ENCODE measurements at regions not wholly inside any gene's neighbourhood (a gene's known extent, or its start where the extent isn't known, plus 50 kb on each side); places are given as distances from the start of the nearest gene placed in this dataset.
"Not testable (repeated sequence)": the region's sequence is repeated elsewhere in the genome, so short reads cannot be mapped to it uniquely, and the experiment has no call there.

DNA sequence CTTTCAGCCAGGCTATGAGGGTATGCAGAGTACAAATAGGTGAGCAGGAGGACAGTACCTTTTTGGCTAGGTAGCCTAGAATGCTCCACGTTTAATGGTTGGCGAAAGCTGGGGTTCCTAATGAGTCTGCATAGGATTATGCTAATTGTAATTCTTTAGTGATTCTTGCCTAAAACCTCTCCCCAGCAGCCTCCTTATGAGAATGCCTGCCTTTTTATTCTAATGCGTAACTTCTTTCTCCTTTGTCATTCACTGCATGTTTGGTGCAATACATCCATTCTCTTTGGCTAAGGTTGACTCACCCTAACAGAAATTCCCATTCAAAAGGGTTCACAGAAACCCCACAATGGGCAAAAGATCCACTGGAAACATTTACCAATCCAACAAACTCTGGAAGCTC, 752.2 kb downstream of the FSCB start:
- no peaks in the 10 kb centered on the region for H3K27me3 ChIP-seq
- no peaks in the 10 kb centered on the region for H3K9me3 ChIP-seq
- no peak overlapping the region for H3K4me3 ChIP-seq
- no peak overlapping the region for H3K27ac ChIP-seq
- TF ChIP-seq, protein P1, sequence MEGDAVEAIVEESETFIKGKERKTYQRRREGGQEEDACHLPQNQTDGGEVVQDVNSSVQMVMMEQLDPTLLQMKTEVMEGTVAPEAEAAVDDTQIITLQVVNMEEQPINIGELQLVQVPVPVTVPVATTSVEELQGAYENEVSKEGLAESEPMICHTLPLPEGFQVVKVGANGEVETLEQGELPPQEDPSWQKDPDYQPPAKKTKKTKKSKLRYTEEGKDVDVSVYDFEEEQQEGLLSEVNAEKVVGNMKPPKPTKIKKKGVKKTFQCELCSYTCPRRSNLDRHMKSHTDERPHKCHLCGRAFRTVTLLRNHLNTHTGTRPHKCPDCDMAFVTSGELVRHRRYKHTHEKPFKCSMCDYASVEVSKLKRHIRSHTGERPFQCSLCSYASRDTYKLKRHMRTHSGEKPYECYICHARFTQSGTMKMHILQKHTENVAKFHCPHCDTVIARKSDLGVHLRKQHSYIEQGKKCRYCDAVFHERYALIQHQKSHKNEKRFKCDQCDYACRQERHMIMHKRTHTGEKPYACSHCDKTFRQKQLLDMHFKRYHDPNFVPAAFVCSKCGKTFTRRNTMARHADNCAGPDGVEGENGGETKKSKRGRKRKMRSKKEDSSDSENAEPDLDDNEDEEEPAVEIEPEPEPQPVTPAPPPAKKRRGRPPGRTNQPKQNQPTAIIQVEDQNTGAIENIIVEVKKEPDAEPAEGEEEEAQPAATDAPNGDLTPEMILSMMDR (IDR thresholded peaks at IDR 0.05), result no peak
- no peak for ATAC-seq
- intact Hi-C loops (cut with DNase I), result no loop called here
- DNase-seq, result no peak
- H3K36me3 ChIP-seq, result no peaks in the 10 kb centered on the region
- H3K4me1 ChIP-seq, result no peaks in the 10 kb centered on the region

DNA sequence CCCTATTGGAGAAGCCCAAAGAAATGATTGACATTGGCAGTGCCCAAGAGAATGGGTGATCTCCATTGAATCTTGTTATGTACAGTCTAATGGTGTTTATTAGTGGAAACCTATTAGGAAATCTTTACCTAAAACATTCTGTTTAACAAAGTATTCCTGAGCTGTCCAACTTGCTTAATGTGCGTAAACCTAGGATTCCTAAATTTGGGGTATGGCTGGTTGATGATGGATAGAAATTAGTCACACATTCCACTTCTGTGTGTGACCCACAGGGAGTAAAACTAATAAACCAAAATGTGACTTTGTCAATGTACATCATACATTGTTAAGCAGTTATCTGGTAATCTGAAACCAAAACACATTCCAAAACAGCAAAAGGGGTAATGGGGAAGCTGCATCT, 761.3 kb downstream of the FSCB start:
- Histone ChIP-seq H3K4me3 (no peak overlapping the region), H3K27me3 (no peaks in the 10 kb centered on the region), H3K4me1 (no peaks in the 10 kb centered on the region), H3K27ac (no peak overlapping the region), H3K36me3 (no peaks in the 10 kb centered on the region), H3K9me3 (no peaks in the 10 kb centered on the region)
- TF ChIP-seq, protein P1 (IDR thresholded peaks at IDR 0.05), result no peak
- DNase-seq (no peak), ATAC-seq (no peak)
- intact Hi-C loops (cut with DNase I), result no loop called here

DNA sequence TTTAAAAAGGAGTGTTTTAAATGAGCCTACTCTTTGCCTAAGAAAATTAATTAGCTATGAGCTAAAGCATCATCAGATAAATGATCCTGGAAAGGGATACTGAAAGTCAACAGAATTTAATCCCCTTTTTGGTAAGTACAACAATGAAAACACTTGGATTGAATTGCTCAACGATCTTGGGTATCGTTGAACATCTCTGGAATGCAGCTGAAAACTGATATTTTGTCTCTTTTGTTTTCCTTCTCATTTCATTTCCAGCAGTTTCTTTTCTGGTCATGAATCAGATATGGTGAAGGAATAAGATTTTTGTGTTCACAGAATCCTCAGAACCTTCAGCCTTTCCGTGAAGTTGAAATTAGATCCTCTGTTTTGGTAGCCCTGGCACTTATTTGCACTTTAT, 771.2 kb downstream of the FSCB start:
- no peak overlapping the region for H3K27ac ChIP-seq
- H3K4me1 ChIP-seq, result no peaks in the 10 kb centered on the region
- ATAC-seq (no peak), DNase-seq (no peak)
- H3K36me3 ChIP-seq, result no peaks in the 10 kb centered on the region
- H3K4me3 ChIP-seq, result no peak overlapping the region
- intact Hi-C loops (cut with DNase I), result no loop called here
- TF ChIP-seq, protein P1 (IDR thresholded peaks at IDR 0.05), result no peak
- H3K27me3 ChIP-seq, result no peaks in the 10 kb centered on the region
- no peaks in the 10 kb centered on the region for H3K9me3 ChIP-seq

DNA sequence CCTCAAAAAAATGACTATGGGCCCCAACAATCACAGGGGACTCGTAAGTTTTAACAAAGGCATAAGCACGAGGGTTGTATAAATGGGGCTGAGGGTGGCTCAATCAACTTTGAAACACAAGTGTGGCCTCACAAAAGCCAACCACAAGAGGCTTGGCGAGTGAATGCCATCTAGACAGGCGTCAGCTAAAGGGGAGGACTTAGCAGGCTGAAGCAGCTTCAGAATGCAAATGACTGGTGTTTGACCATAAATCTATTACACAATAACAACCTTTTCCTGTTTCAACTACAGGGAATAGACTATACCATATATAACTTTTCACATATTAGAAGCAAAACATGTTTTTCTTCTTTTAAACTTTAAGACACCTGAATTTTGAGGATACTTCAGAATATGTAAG, 777.9 kb downstream of the FSCB start:
- no peaks in the 10 kb centered on the region for H3K4me1 ChIP-seq
- DNase-seq (peak in 1 of 4 donors; percentile 2), ATAC-seq (no peak)
- H3K4me3 ChIP-seq, result no peak overlapping the region
- H3K36me3 ChIP-seq, result no peaks in the 10 kb centered on the region
- no peaks in the 10 kb centered on the region for H3K27me3 ChIP-seq
- intact Hi-C loops (cut with DNase I), result no loop called here
- H3K9me3 ChIP-seq, result no peaks in the 10 kb centered on the region
- TF ChIP-seq, protein P1 (IDR thresholded peaks at IDR 0.05), result no peak
- H3K27ac ChIP-seq, result no peak overlapping the region

DNA sequence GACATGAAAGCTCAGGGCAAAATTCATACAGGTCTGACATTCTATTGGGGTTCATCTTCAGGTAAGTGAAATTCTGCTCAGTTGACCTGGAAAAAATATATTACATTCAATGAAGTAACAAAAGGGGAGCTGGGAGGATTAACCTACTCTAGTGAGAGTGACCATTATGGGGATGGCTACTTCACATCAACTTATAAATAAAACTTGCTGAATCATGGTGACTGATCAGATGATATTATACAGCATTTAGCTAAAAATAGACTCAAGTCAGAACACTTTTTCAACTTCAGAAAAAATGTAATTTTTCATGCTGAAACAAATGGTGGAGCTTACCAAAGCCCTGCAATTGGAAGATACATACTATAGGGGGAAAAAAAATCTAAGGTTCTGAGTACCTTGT, 800.2 kb downstream of the FSCB start:
- Histone ChIP-seq H3K27ac (no peak overlapping the region), H3K9me3 (peaks cover 0 to 2% of the 10 kb centered on the region in 2 donors), H3K27me3 (no peaks in the 10 kb centered on the region), H3K4me1 (no peaks in the 10 kb centered on the region), H3K36me3 (no peaks in the 10 kb centered on the region), H3K4me3 (no peak overlapping the region)
- TF ChIP-seq, protein P1 (IDR thresholded peaks at IDR 0.05), result no peak
- no peak for DNase-seq
- intact Hi-C loops (cut with DNase I), result no loop called here
- ATAC-seq, result no peak

DNA sequence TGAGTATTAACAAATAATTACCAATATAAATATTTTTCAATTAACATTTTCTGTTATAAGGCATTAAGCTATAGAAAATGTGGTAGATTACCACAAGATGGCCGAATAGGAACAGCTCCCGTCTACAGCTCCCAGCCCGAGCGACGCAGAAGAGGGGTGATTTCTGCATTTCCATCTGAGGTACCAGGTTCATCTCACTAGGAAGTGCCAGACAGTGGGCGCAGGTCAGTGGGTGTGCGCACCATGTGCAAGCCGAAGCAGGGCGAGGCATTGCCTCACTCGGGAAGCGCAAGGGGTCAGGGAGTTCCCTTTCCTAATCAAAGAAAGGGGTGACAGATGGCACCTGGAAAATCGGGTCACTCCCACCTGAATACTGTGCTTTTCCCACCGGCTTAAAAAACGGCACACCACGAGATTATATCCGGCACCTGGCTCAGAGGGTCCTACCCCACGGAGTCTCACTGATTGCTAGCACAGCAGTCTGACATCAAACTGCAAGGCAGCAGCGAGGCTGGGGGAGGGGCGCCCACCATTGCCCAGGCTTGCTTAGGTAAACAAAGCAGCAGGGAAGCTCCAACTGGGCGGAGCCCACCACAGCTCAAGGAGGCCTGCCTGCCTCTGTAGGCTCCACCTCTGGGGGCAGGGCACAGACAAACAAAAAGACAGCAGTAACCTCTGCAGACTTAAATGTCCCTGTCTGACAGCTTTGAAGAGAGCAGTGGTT, 808.4 kb downstream of the FSCB start:
- peak in 1 of 4 donors; percentile 24 for DNase-seq
- H3K4me1 ChIP-seq; ATAC-seq; H3K9me3 ChIP-seq; H3K36me3 ChIP-seq; H3K4me3 ChIP-seq; intact Hi-C loops (cut with DNase I); H3K27ac ChIP-seq; H3K27me3 ChIP-seq: not testable (repeated sequence)
